EL (cell line): ENCODE measurements at regions not wholly inside any gene's neighbourhood (a gene's known extent, or its start where the extent isn't known, plus 50 kb on each side); places are given as distances from the start of the nearest gene placed in this dataset.

ENCODE experiments used
- DNase-seq: peaks from one replicate; pipeline ENCODE4 v3.0.0-alpha.2; 2016

DNA sequence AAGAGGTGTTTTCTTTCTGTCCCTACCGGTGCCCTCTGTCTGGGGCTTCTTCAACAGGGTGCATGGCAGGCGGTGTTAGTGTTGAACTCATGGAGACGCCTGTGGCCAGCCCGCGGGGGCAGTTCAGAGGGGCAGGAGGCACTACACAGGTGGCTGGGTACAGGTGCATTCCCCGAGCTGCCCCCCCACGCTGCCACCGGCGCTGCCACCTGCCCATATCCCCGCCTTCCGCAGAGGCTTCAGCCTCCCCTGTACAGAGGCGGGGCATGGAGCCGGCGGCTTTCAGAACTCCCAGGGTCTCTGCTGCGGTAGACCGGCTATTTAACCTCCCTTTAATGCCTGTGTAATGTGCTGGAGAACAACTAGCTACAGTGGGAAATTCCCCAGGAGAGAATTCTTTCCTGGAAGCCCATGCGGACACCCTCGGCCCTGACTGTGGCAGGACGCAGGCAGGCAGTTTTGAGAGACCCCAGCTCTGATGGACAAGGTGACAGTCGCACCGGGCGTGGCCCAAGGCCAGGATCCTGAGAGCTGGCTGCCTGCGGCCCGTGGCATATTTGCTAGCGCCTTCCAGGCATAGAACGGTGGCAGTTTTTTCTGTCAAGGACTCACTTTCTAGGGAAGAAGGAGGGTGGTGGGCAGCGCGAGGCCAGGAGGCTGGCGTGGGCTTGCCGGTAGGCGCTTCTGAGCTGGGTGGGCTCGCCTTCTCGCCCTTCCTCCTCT lies 53.7 kb upstream of the ZNF32 start:
- no peak for DNase-seq

DNA sequence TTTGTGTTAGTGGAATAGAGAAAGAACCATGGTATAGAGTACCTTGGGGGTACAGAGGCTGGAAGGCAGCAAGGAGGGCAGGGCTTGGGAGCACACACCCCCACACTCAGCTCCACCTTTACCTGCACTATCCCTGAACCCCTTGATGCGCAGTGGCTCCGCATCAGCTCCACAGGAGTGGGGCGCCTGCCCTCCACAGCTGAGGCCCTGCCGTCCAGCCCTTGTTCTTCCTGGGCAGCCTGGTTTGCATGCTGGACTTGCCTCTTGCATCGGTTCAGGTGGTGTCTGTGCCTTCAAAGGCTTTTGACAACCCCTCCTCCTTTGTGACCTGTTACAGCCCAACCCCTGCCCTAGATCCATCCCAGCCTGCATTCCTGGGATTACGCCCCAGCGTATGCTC lies 52.6 kb upstream of the ZNF32 start:
- DNase-seq: no peak

DNA sequence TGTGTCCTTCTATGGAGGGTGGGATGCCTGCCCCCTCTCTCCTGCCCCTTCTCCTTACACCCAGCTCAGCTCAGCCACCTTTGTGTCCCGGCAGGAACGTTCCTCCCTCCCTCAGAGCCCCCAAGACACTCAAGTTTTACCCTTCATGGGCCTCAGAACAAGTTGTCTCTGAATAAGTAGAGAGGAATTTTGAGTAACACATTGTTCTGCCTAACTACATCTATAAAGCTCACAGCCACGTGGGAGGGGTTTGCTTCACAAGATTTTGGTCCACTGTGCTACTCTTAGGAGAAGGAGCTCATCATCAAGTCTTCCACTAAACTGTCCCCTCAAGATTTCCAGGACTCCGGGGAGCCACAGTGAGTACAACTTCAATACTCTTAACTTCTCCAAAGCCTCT lies 51.6 kb upstream of the ZNF32 start:
- DNase-seq: peak; percentile 40

DNA sequence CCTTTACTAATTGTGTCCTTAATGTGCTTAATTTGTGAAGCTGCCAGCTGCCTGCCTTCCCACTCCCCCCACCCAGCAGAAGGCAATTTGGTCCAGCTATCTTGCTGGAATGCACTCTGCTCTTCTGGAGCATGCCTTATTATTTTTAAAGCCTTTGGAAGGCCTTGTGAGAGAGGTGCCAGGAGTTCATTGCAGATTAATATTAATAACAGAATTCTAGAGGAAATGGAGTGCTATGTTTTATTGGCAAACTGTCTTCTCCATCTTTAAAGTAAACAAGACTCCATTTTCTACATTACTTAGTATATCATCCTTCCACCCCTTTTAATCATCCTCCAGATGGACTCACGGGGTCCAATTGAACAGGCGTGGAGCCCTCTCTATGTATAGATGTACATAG lies 50.8 kb upstream of the ZNF32 start:
- no peak for DNase-seq
